ENCODE measurements at regions not wholly inside any gene's neighbourhood (a gene's known extent, or its start where the extent isn't known, plus 50 kb on each side); places are given as distances from the start of the nearest gene placed in this dataset.

- TF ChIP-seq YY1 (IDR thresholded peaks at IDR 0.05; ENCODE audit: insufficient read depth, insufficient read length): no peak
- no peak for TF ChIP-seq ZNF274 (IDR thresholded peaks at IDR 0.05; ENCODE audit: low read depth, low read length)
Measured at GRCh38 chr1:56196839-56197238, 382.5 kb downstream of the PLPP3 start.

Data from NT2/D1 (cell line).